HEK293T (cell line): ENCODE measurements at regions not wholly inside any gene's neighbourhood (a gene's known extent, or its start where the extent isn't known, plus 50 kb on each side); places are given as distances from the start of the nearest gene placed in this dataset.

Source experiments
- CTCF ChIA-PET: fragments of 350-600 bp; formaldehyde crosslinking; extraction: SDS; loops from one replicate; lab custom pipeline; 2021; ENCODE audit warnings: antibody characterized with exemption, inconsistent platforms; lab: Yijun Ruan, JAX
- POLR2A ChIA-PET: fragments of 350-600 bp; formaldehyde crosslinking; extraction: SDS; loops from one replicate; lab custom pipeline; 2020; ENCODE audit warnings: antibody characterized with exemption, inconsistent platforms; lab: Yijun Ruan, JAX
- DNase-seq: peaks from one replicate; pipeline ENCODE4 v3.0.0; 2012; ENCODE audit warnings: mixed read lengths; ENCODE audit errors: extremely low spot score
- ARNT ChIP-seq: fragments of 450-650 bp; IDR thresholded peaks from 2 replicates; pipeline ENCODE4 v1.6.1; 2017; ENCODE audit warnings: mild to moderate bottlenecking
- BHLHE40 ChIP-seq: fragments of 450-650 bp; IDR thresholded peaks from 2 replicates; pipeline ENCODE4 v1.6.1; 2016; ENCODE audit warnings: mild to moderate bottlenecking, moderate library complexity, borderline replicate concordance
- CTBP1 ChIP-seq: fragments of 450-650 bp; IDR thresholded peaks from 2 replicates; pipeline ENCODE4 v1.6.1; 2016; ENCODE audit warnings: borderline replicate concordance
- ELF4 ChIP-seq: fragments of 450-650 bp; IDR thresholded peaks from 2 replicates; pipeline ENCODE4 v1.6.1; 2017; ENCODE audit warnings: antibody characterized with exemption
- FOXA1 ChIP-seq: fragments of 450-650 bp; IDR thresholded peaks from 2 replicates; pipeline ENCODE4 v1.6.1; 2016; ENCODE audit warnings: mild to moderate bottlenecking
- FOXK2 ChIP-seq: fragments of 450-650 bp; IDR thresholded peaks from 2 replicates; pipeline ENCODE4 v1.6.1; 2016; ENCODE audit warnings: mild to moderate bottlenecking
- FOXM1 ChIP-seq: fragments of 450-650 bp; IDR thresholded peaks from 2 replicates; pipeline ENCODE4 v1.6.1; 2017; ENCODE audit warnings: mild to moderate bottlenecking, borderline replicate concordance
- HDGF ChIP-seq: fragments of 450-650 bp; IDR thresholded peaks from 2 replicates; pipeline ENCODE4 v1.6.1; 2017; ENCODE audit warnings: antibody characterized with exemption, borderline replicate concordance
- L3MBTL2 ChIP-seq: fragments of 450-650 bp; conservative IDR thresholded peaks from 2 replicates; pipeline ENCODE4 v1.6.1; 2016; ENCODE audit warnings: mild to moderate bottlenecking
- LEF1 ChIP-seq: fragments of 450-650 bp; IDR thresholded peaks from 2 replicates; pipeline ENCODE4 v1.6.1; 2017; ENCODE audit warnings: mild to moderate bottlenecking, borderline replicate concordance
- NFRKB ChIP-seq: fragments of 450-650 bp; IDR thresholded peaks from 2 replicates; pipeline ENCODE4 v1.6.1; 2016; ENCODE audit warnings: mild to moderate bottlenecking, moderate library complexity
- SP1 ChIP-seq: fragments of 450-650 bp; IDR thresholded peaks from 2 replicates; pipeline ENCODE4 v1.6.1; 2017
- SUZ12 ChIP-seq: fragments of 450-650 bp; IDR thresholded peaks from 2 replicates; pipeline ENCODE4 v1.6.1; 2016; ENCODE audit warnings: mild to moderate bottlenecking
- TARDBP ChIP-seq: fragments of 450-650 bp; IDR thresholded peaks from 2 replicates; pipeline ENCODE4 v1.6.1; 2016
- ZNF384 ChIP-seq: fragments of 450-650 bp; IDR thresholded peaks from 2 replicates; pipeline ENCODE4 v1.6.1; 2016
- TF ChIP-seq, protein P1 (sequence below): fragments of 450-650 bp; IDR thresholded peaks from 2 replicates; pipeline ENCODE4 v1.6.1; 2016

GRCh38 chr7:117970801-117971200, 97.6 kb upstream of the CTTNBP2 start:
- no peak for TF ChIP-seq SUZ12
- TF ChIP-seq FOXA1: no peak
- TF ChIP-seq L3MBTL2: no peak
- TF ChIP-seq HDGF: no peak
- no peak for TF ChIP-seq BHLHE40
- TF ChIP-seq ARNT: no peak
- no peak for TF ChIP-seq NFRKB
- TF ChIP-seq ELF4: no peak
- no peak for TF ChIP-seq SP1
- no peak for TF ChIP-seq LEF1
- no peak for TF ChIP-seq TARDBP
- TF ChIP-seq FOXM1: no peak
- no peak for TF ChIP-seq CTBP1
- no peak for TF ChIP-seq ZNF384
- TF ChIP-seq, protein P1, sequence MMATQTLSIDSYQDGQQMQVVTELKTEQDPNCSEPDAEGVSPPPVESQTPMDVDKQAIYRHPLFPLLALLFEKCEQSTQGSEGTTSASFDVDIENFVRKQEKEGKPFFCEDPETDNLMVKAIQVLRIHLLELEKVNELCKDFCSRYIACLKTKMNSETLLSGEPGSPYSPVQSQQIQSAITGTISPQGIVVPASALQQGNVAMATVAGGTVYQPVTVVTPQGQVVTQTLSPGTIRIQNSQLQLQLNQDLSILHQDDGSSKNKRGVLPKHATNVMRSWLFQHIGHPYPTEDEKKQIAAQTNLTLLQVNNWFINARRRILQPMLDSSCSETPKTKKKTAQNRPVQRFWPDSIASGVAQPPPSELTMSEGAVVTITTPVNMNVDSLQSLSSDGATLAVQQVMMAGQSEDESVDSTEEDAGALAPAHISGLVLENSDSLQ: no peak
- no peak for TF ChIP-seq FOXK2
- POLR2A ChIA-PET: no interaction called here

GRCh38 chr7:117971556-117972244, 98.5 kb upstream of the CTTNBP2 start:
- ChIA-PET POLR2A (no interaction called here), CTCF (interaction anchor here (0.7 kb wide), 1 partner anchor 1226 kb away, joined by 5 read pairs; no protein-coding TSS in a partner anchor)
- TF ChIP-seq ELF4 (no peak), BHLHE40 (no peak), TARDBP (no peak), L3MBTL2 (no peak), FOXA1 (no peak)
- TF ChIP-seq, protein P1: no peak
- no peak for DNase-seq

More at GRCh38 chr7:117970801-117971200, 97.6 kb upstream of the CTTNBP2 start:
- CTCF ChIA-PET: no interaction called here
- DNase-seq: no peak

DNA sequence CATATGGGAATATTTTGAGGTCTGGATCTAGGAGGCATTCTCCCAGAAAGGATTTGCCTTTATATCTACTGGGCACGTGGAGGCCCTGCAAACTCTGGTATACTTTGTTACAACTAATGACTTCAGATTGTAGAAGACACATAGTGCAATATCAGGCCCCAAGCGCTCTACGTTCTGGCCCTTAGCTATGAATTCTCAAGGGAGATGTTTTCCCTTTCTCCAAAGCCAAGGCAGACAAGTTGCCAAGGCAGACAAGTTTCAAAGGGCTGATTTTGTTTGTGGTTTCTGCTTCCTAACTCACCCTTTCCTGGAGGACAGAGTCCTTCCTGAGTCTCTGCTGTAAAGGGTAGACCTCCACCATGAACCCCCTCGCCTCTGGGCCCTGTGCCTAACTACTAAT, 99.4 kb upstream of the CTTNBP2 start:
- DNase-seq: no peak
- ChIA-PET POLR2A (no interaction called here), CTCF (no interaction called here)
- no peak for TF ChIP-seq FOXA1
- TF ChIP-seq BHLHE40: no peak
- no peak for TF ChIP-seq ZNF384
- TF ChIP-seq LEF1: no peak
- TF ChIP-seq, protein P1: no peak
- no peak for TF ChIP-seq FOXM1
- no peak for TF ChIP-seq NFRKB
- TF ChIP-seq CTBP1: no peak
- no peak for TF ChIP-seq SP1

DNA sequence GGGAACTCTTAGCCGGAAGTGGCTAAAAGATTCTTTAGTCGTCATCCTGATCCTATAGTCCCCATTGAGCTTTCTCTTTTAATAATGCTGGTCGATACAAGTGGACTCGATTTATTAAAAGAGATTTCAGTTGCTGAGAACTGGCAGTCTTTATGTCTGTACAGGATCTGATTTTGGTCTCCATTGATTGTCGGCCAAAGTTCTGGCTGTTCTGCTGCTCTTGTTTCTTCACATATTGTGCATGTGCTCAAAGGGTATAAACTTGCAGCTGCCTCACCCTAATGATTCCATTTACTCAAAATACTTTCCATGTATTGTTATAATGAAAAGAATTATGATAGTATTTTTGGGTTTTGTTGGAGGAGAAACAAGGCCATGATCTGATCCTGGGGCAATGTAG, 100.7 kb upstream of the CTTNBP2 start:
- DNase-seq: no peak
- TF ChIP-seq, protein P1: no peak
- TF ChIP-seq SUZ12 (no peak), HDGF (no peak), SP1 (no peak), BHLHE40 (no peak), ZNF384 (no peak), ARNT (no peak), NFRKB (no peak), LEF1 (no peak), ELF4 (no peak), CTBP1 (no peak), TARDBP (no peak), L3MBTL2 (no peak), FOXM1 (no peak), FOXA1 (no peak), FOXK2 (no peak)
- CTCF ChIA-PET: no interaction called here
- POLR2A ChIA-PET: no interaction called here

GRCh38 chr7:117974891-117975290, 101.7 kb upstream of the CTTNBP2 start:
- no peak for DNase-seq
- ChIA-PET CTCF (no interaction called here), POLR2A (no interaction called here)
- TF ChIP-seq BHLHE40: no peak
- no peak for TF ChIP-seq HDGF
- TF ChIP-seq SP1: no peak
- no peak for TF ChIP-seq TARDBP
- no peak for TF ChIP-seq ELF4
- TF ChIP-seq ZNF384: no peak
- no peak for TF ChIP-seq SUZ12
- no peak for TF ChIP-seq CTBP1
- TF ChIP-seq L3MBTL2: no peak
- no peak for TF ChIP-seq LEF1
- TF ChIP-seq ARNT: no peak
- no peak for TF ChIP-seq FOXK2
- TF ChIP-seq FOXA1: no peak

- CTCF ChIA-PET: no interaction called here
- POLR2A ChIA-PET: no interaction called here
- no peak for DNase-seq
- TF ChIP-seq NFRKB (no peak), BHLHE40 (no peak), L3MBTL2 (no peak), HDGF (no peak), LEF1 (no peak), FOXK2 (no peak), FOXA1 (no peak), TARDBP (no peak), SUZ12 (no peak), ARNT (no peak), FOXM1 (no peak), CTBP1 (no peak)
- TF ChIP-seq, protein P1: no peak
These were observed 102.2 kb upstream of the CTTNBP2 start for GRCh38 chr7:117975476-117975875.
